ENCODE measurements at regions not wholly inside any gene's neighbourhood (a gene's known extent, or its start where the extent isn't known, plus 50 kb on each side); places are given as distances from the start of the nearest gene placed in this dataset.
A peak's percentile ranks its signal among the peaks of the same experiment; 100 is the strongest.

DNA sequence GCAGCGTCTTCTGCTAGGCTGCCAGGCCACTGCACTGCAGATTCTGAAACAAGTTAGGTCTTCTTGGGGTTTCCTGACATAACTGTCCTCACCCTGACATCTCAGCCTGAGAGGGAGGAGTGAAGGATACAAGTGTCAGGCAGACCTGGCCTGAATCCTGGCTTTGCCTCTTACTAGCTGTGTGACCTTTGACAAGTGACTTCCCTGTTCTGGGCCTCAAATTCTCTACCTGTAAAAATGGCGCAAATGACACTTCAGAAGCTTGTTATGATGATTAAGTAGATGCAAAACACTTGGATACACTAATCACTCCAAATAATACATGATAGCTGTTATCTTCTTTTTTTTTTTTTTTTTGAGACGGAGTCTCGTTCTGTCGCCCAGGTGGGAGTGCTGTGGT lies 119.2 kb upstream of the BOD1 start:
- no peak for DNase-seq (ENCODE audit: extremely low read depth in 1 of 11, low read depth in 9 of 11, low spot score in 4 of 11)

GRCh38 chr5:173736374-173736773 lies 119.9 kb upstream of the BOD1 start:
- DNase-seq (ENCODE audit: extremely low read depth in 1 of 11, low read depth in 9 of 11, low spot score in 4 of 11): no peak

- DNase-seq (ENCODE audit: extremely low read depth in 1 of 11, low read depth in 9 of 11, low spot score in 4 of 11): peak in 3 of 11 donors; percentile 46 to 60 (median 57)
These were observed 120.5 kb upstream of the BOD1 start for GRCh38 chr5:173736923-173737412.

- no peak for DNase-seq (ENCODE audit: extremely low read depth in 1 of 11, low read depth in 9 of 11, low spot score in 4 of 11)
These were observed 123.3 kb upstream of the BOD1 start for GRCh38 chr5:173739741-173740140.

GRCh38 chr5:173740400-173740799 lies 124.0 kb upstream of the BOD1 start:
- no peak for DNase-seq (ENCODE audit: extremely low read depth in 1 of 11, low read depth in 9 of 11, low spot score in 4 of 11)

DNA sequence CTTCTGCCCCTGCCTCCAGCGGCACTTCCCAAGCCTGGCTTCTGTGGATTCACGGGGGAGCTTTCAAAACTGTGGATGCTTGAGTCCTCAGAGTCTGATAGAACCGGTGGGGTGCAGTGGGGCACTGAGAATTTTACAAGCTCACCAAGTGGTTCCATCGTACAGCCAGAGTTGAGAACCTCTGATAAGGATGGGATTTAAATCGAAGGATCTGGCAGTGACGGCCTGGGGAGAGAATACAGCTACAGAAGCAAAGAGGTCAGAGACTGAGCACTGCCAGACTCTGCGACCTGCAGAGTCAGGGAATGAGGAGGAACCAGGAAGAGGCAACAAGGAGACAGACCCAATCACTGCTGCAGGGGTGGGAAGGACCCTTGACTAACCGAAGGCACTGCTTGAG lies 124.6 kb upstream of the BOD1 start:
- no peak for DNase-seq (ENCODE audit: extremely low read depth in 1 of 11, low read depth in 9 of 11, low spot score in 4 of 11)

DNA sequence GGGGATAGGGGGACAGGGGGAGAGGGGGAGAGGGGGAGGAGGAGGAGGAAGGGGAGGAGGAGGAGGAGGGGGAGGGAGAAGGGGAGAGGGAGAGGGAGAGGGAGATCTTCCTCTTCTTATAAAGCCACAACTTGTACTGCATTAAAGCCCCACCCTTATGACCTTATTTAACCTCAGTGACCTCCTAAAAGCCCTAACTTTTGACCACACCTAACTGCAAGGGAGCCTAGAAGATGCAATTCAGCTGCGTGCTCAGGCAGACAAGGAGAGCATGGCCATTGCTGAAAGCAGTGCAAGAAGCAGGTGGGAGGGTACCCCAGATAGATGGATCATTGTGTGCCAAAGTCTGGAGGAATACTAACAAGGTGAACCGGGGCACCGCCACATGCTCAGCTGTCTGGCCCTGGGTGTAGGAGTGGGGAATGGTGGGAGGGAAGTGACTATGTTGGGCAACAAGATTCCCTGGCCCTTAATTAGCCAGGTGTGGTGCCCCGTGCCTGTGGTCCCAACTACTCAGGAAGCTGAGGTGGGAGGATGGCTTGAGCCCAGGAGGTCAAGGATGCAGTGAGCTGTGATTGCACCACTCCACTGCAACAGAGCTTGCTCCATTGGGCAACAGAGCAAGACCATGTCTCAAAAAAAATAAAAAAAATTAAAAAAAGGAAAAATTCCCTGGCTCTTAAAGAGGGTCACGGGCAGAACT lies 125.4 kb upstream of the BOD1 start:
- DNase-seq (ENCODE audit: extremely low read depth in 1 of 11, low read depth in 9 of 11, low spot score in 4 of 11): no peak

DNA sequence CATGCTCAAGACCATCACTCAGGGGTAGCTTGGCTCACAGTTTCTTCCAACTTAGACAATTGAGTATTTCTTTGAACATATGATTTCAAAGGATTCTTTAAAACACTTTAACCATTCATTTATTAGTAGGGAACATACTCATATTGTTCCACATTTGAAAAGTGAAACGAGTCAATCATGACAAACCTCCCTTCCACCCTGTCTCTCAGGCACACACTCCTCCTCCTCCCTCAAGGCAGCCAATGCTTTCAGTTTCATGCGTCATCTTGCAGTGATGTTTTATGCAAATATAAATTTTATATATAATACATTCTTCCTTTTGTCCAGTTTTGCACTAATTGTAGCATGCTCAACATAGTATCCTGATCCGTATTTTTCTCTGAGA lies 126.0 kb upstream of the BOD1 start:
- DNase-seq (ENCODE audit: extremely low read depth in 1 of 11, low read depth in 9 of 11, low spot score in 4 of 11): no peak

DNA sequence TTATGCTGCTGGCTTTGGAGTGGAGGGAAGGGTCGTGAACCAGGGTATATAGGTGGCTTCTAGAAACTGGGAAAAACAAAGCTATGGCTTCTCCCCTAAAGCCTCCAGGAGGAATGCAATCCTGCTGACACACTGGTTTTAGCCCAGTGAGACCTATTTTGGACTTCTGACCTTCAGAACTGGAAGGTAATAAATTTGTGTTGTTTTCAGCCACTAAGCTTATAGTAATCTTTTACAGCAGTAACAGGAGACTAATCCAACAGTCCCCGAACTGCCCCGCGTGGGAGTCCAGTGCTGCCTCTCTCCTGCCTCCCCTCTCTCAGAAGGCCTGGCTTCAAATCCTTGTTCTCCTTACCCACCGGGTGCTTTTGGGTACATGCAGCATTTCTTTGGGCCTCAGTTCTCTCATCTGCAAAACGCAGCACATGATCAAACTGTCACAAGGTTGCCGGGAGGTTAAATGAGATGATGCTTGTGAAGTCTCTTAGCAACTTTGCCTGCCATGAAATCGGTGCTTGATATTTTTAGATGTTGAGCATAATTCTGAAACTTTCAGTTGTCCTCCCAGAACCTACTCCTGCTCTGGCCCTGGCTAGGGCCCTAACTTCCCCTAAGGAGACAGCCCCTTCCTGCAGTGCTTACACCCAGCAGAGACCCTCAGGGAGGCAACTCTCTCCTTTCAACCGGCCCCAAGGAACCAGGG lies 127.3 kb upstream of the BOD1 start:
- no peak for DNase-seq (ENCODE audit: extremely low read depth in 1 of 11, low read depth in 9 of 11, low spot score in 4 of 11)

DNA sequence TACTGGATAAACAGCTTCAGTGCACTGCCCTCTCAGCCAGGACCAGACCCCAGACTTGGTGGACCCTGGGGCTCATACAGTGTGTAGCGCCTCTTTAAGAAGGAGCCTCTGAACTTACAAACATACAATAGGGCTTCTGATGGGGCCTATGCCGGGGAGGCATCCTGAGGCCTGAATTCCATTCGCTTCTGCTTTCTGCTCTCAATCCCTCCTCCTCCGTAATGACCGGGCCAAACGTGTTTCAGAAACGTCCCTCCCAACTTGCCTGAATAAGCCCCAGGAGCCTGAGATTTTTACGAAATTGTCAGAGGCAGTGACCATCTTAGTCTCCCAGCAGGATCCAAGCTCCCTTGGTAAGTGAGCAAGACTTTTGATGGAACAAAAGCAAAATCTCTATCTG lies 128.1 kb upstream of the BOD1 start:
- no peak for DNase-seq (ENCODE audit: extremely low read depth in 1 of 11, low read depth in 9 of 11, low spot score in 4 of 11)

- DNase-seq (ENCODE audit: extremely low read depth in 1 of 11, low read depth in 9 of 11, low spot score in 4 of 11): no peak
These were observed 128.7 kb upstream of the BOD1 start for GRCh38 chr5:173745123-173745522.

DNA sequence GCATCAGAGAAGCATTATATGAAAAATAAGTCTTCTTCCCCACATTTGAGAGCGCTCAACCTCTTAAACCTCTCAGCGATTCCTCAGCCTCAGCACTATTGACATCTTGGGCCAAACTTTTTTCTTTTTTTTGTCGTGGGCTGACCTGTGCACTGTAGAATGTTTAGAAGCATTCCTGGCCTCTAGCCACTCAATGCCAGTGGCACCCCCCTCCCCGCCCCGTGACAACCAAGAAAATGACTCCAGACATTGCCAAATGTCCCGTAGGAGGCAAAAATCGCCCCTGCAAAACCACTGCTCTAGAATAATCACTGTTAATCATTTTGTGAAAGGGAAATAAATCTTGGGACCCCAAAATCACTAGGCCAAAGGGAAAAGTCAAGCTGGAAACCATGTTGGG lies 129.1 kb upstream of the BOD1 start:
- DNase-seq (ENCODE audit: extremely low read depth in 1 of 11, low read depth in 9 of 11, low spot score in 4 of 11): no peak

DNA sequence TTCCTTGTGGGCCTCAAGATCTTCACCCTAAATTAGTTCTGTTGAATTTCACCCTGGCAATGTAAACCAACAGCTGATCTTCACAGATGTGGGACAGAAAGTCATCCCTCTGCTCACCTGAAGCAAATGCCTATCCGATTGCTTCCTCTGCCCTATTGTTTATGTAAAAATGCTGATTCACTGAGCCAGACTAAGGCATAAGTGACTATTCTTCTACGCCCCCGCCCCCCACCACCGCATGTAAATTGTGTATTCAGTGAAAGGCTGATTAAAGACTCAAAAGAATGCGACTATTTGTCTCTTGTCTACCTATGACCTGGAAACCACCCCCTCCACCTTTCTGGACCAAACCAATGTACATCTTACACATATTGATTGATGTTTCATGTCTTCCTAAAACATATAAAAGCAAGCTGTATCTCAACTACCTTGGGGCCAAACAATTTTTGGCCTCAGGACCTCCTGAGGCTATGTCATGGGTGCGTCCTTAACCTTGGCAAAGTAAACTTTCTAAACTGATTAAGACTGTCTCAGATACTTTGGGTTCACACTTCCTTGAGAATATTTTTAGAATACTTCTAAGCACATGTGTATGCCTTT lies 129.7 kb upstream of the BOD1 start:
- no peak for DNase-seq (ENCODE audit: extremely low read depth in 1 of 11, low read depth in 9 of 11, low spot score in 4 of 11)

GRCh38 chr5:173747876-173748275 lies 131.4 kb upstream of the BOD1 start:
- DNase-seq (ENCODE audit: extremely low read depth in 1 of 11, low read depth in 9 of 11, low spot score in 4 of 11): no peak

- no peak for DNase-seq (ENCODE audit: extremely low read depth in 1 of 11, low read depth in 9 of 11, low spot score in 4 of 11)
These were observed 134.3 kb upstream of the BOD1 start for GRCh38 chr5:173750538-173751265.

- DNase-seq (ENCODE audit: extremely low read depth in 1 of 11, low read depth in 9 of 11, low spot score in 4 of 11): no peak
These were observed 134.8 kb upstream of the BOD1 start for GRCh38 chr5:173751266-173751600.

DNA sequence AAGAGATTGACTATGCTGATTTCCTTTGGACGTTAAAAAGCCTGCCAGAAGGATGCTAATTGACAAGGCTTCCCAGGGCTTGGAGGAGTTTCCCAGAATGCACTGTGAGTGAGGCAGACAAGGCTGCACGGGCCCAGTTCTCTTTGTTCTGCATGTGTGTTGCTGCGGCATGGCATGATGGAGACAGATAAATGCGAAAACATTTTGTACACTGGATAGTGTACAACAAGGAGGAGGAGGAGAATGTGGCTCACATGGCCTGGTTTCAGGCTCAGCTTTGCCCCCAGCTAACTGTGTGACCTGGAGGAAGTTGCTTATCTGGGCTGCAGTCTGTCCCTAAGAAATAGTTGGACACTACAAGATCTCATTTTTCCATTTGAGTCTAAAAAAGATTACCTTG lies 135.5 kb upstream of the CPEB4 start:
- no peak for DNase-seq (ENCODE audit: extremely low read depth in 1 of 11, low read depth in 9 of 11, low spot score in 4 of 11)

DNA sequence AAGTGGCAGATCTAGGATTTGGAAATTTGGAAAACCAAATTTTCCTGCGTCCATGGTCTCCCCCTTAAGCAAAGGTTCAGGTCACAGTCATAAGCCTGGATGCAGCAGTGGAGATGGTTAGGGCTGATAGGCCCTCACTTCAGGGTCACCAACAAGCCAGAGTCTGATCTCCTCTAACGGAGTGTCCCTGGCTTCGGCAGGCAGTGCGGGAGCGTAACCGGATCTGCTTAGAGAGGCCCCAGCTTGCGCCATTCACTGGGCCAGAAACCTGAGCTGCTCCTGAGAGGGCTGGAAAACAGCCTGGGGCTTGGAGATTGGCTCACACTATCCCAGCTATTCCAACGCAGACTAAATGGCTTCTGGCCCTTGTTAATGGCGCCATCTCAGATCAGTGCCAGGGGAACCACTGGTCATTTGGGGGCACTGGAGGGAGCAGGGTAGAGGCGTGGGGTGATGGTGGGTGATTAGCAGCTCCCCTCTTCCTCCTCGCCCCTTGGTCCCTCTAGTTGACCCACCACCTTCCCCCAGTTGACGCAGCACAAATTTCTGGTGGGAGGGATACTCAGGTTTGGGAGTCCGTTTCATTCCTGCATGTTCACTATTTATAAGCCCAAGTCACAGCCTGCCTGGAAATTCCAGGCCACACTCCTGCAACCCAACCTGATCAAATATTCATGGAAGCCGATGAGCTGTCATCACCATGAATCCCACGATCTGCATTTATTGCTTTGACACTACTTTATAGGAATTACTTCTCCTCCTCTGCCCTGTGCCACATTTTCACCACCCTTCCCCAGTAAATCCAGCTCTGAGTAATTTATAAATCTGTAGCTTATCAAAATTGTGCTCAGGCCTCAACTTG lies 134.6 kb upstream of the CPEB4 start:
- DNase-seq (ENCODE audit: extremely low read depth in 1 of 11, low read depth in 9 of 11, low spot score in 4 of 11): peak in 5 of 11 donors; percentile 54 to 68 (median 60)

DNA sequence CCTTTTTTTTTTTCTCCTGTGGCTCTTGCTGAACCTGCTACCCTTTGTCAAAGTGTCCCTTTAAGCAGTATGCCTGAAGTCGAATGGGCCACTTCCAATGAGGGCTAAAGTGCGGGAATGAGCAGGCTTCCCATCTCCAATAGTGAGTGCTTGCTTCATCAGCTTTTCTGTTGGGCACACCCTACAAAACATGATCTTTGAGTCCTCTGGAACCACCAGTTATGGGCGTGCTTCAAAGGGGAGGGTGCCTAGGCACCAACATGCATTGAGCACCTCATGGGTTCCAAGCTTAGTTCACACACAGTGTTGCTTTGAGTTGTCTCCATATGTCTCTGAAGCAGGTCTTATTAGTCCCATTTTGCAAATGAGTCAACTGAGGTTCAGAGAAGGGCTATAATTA lies 132.8 kb upstream of the CPEB4 start:
- DNase-seq (ENCODE audit: extremely low read depth in 1 of 11, low read depth in 9 of 11, low spot score in 4 of 11): no peak
